ENCODE measurements at regions not wholly inside any gene's neighbourhood (a gene's known extent, or its start where the extent isn't known, plus 50 kb on each side); places are given as distances from the start of the nearest gene placed in this dataset.

- TF ChIP-seq CTCF (IDR thresholded peaks at IDR 0.05) = no peak
- TF ChIP-seq POLR2A (IDR thresholded peaks at IDR 0.05) = no peak
Observed at GRCh38 chr1:229155472-229155871, 115.4 kb upstream of the RAB4A start.
